IMR-90 (cell line): ENCODE measurements at regions not wholly inside any gene's neighbourhood (a gene's known extent, or its start where the extent isn't known, plus 50 kb on each side); places are given as distances from the start of the nearest gene placed in this dataset.

Source experiments
- ATAC-seq: fragments of 200-7000 bp; cut with Tn5 transposase; 2 replicates; pipeline ENCODE4 v1.9.1; 2020; ENCODE audit warnings: low read depth, mild to moderate bottlenecking, moderate library complexity
- BruUV-seq: library from RNA; stranded (reverse); fragments of 400-500 nt; replicated peaks from 2 replicates; lab custom pipeline; 2021; lab: Mats Ljungman, UMichigan
- CTCF ChIA-PET: fragments of 300-600 bp; formaldehyde crosslinking; extraction: SDS; loops from one replicate; lab custom pipeline; 2021; ENCODE audit warnings: antibody characterized with exemption; lab: Yijun Ruan, JAX
- POLR2A ChIA-PET: fragments of 300-600 bp; sonication (Branson Sonifier 250); formaldehyde crosslinking; loops from one replicate; lab custom pipeline; 2022; ENCODE audit warnings: antibody characterized with exemption; ENCODE audit not compliant: unreplicated experiment; lab: Charles Lee
- DNase-seq: peaks from one replicate; pipeline ENCODE4 v3.0.0; 2013
- H2AFZ ChIP-seq: replicated peaks from 2 replicates; pipeline ENCODE3; 2013; ENCODE audit warnings: low read length, mild to moderate bottlenecking; ENCODE audit not compliant: poor library complexity
- H2AK5ac ChIP-seq: 2 replicates; pipeline ENCODE4 v1.6.1; 2013; ENCODE audit warnings: low read depth, low read length, inconsistent platforms
- H2AK9ac ChIP-seq: replicated peaks from 2 replicates; pipeline ENCODE3; 2013; ENCODE audit warnings: mild to moderate bottlenecking, low read depth, low read length, moderate library complexity; ENCODE audit not compliant: poor library complexity
- H2BK120ac ChIP-seq: 2 replicates; pipeline ENCODE4 v1.6.1; 2013; ENCODE audit warnings: low read depth, low read length, inconsistent platforms
- H2BK15ac ChIP-seq: 3 replicates; pipeline ENCODE4 v1.6.1; 2013; ENCODE audit warnings: low read depth, low read length, inconsistent platforms
- H2BK20ac ChIP-seq: 2 replicates; pipeline ENCODE4 v1.6.1; 2013; ENCODE audit warnings: low read depth, mild to moderate bottlenecking, inconsistent platforms, low read length, moderate library complexity
- H2BK5ac ChIP-seq: 2 replicates; pipeline ENCODE4 v1.6.1; 2013; ENCODE audit warnings: mild to moderate bottlenecking, low read depth, low read length, inconsistent platforms; ENCODE audit not compliant: poor library complexity, severe bottlenecking
- H3K14ac ChIP-seq: replicated peaks from 2 replicates; pipeline ENCODE4 v1.6.1; 2013; ENCODE audit warnings: low read depth, low read length, inconsistent platforms
- H3K18ac ChIP-seq: 2 replicates; pipeline ENCODE4 v1.6.1; 2013; ENCODE audit warnings: low read depth, low read length, control low read depth
- H3K23ac ChIP-seq: 2 replicates; pipeline ENCODE4 v1.6.1; 2013; ENCODE audit warnings: low read depth, low read length, inconsistent platforms
- H3K27ac ChIP-seq: 2 replicates; pipeline ENCODE4 v1.5.1; 2013; ENCODE audit warnings: mild to moderate bottlenecking, control low read depth, low read length; ENCODE audit not compliant: insufficient read depth
- H3K27me3 ChIP-seq: 2 replicates; pipeline ENCODE4 v1.6.1; 2013; ENCODE audit warnings: low read length; ENCODE audit not compliant: control insufficient read depth, insufficient read depth
- H3K36me3 ChIP-seq: 2 replicates; pipeline ENCODE4 v1.6.1; 2013; ENCODE audit warnings: low read length, mixed read lengths; ENCODE audit not compliant: control insufficient read depth, insufficient read depth
- H3K4ac ChIP-seq: 2 replicates; pipeline ENCODE4 v1.6.1; 2013; ENCODE audit warnings: low read depth, low read length, inconsistent platforms
- H3K4me1 ChIP-seq: 2 replicates; pipeline ENCODE4 v1.6.1; 2013; ENCODE audit warnings: low read length, mixed read lengths; ENCODE audit not compliant: control insufficient read depth, insufficient read depth
- H3K4me2 ChIP-seq: 2 replicates; pipeline ENCODE4 v1.6.1; 2013; ENCODE audit warnings: low read depth, mild to moderate bottlenecking, control low read depth, low read length, moderate library complexity
- H3K4me3 ChIP-seq: 2 replicates; pipeline ENCODE4 v1.5.1; 2013; ENCODE audit warnings: low read depth, mild to moderate bottlenecking, control low read depth, low read length, moderate library complexity; ENCODE audit not compliant: insufficient read depth
- H3K56ac ChIP-seq: 2 replicates; pipeline ENCODE4 v1.6.1; 2013; ENCODE audit warnings: low read length, inconsistent platforms; ENCODE audit not compliant: insufficient read depth; ENCODE audit errors: extremely low read depth
- H3K79me1 ChIP-seq, 2 experiments: 2 replicates each; pipeline ENCODE4 v1.6.1; 2013; ENCODE audit warnings: low read length in 2 of 2, inconsistent platforms in 1 of 2, low read depth in 1 of 2
- H3K9ac ChIP-seq: 2 replicates; pipeline ENCODE4 v1.6.1; 2013; ENCODE audit warnings: low read depth, low read length, control low read depth
- H3K9me1 ChIP-seq: 2 replicates; pipeline ENCODE4 v1.6.1; 2013; ENCODE audit warnings: low read length, inconsistent platforms; ENCODE audit not compliant: insufficient read depth
- H3K9me3 ChIP-seq: 2 replicates; pipeline ENCODE4 v1.6.1; 2013; ENCODE audit warnings: low read length; ENCODE audit not compliant: control insufficient read depth, insufficient read depth
- H4K20me1 ChIP-seq: 2 replicates; pipeline ENCODE4 v1.6.1; 2013; ENCODE audit warnings: low read length, inconsistent platforms; ENCODE audit not compliant: insufficient read depth
- H4K5ac ChIP-seq: 2 replicates; pipeline ENCODE4 v1.6.1; 2013; ENCODE audit warnings: mild to moderate bottlenecking, low read depth, low read length, control low read depth
- H4K8ac ChIP-seq, 2 experiments: 2 replicates each; pipeline ENCODE4 v1.6.1; 2013; ENCODE audit warnings: low read depth in 2 of 2, low read length in 2 of 2, control low read depth in 1 of 2, inconsistent platforms in 1 of 2
- H4K91ac ChIP-seq: 2 replicates; pipeline ENCODE4 v1.6.1; 2013; ENCODE audit warnings: low read depth, low read length, inconsistent platforms; ENCODE audit not compliant: insufficient read depth
- BHLHE40 ChIP-seq: fragments of 150-350 bp; IDR thresholded peaks from 2 replicates; pipeline ENCODE4 v1.6.1; 2016; ENCODE audit warnings: mild to moderate bottlenecking, low read depth, low read length
- FOS ChIP-seq: fragments of 150-350 bp; IDR thresholded peaks from 2 replicates; pipeline ENCODE4 v1.6.1; 2016; ENCODE audit warnings: low read depth, low read length
- MXI1 ChIP-seq: IDR thresholded peaks from 2 replicates; pipeline ENCODE4 v1.6.1; 2012; ENCODE audit warnings: low read depth, mild to moderate bottlenecking, low read length, moderate library complexity, borderline replicate concordance
- NFE2L2 ChIP-seq: fragments of 150-350 bp; IDR thresholded peaks from 2 replicates; pipeline ENCODE4 v1.6.1; 2016; ENCODE audit warnings: low read depth, mild to moderate bottlenecking, low read length
- RCOR1 ChIP-seq: IDR thresholded peaks from 2 replicates; pipeline ENCODE4 v1.6.1; 2012; ENCODE audit warnings: mild to moderate bottlenecking, low read length, improper control_type of control experiment; ENCODE audit not compliant: insufficient replicate concordance
- USF2 ChIP-seq: fragments of 150-350 bp; IDR thresholded peaks from 2 replicates; pipeline ENCODE4 v1.6.1; 2017; ENCODE audit warnings: mild to moderate bottlenecking, antibody characterized with exemption, low read length, low read depth
- WGBS, 2 experiments: methylation state at CpG; one replicate each; pipeline versions ENCODE4 v1.1.5 to v1.1.7; 2013; ENCODE audit warnings: missing lambda C conversion rate in 2 of 2; ENCODE audit not compliant: insufficient read length in 1 of 2; ENCODE audit errors: extremely low coverage in 2 of 2; 5-methylcytosine and 5-hydroxymethylcytosine counted together
- dilution Hi-C: fragments of 300-500 bp; cut with HindIII; formaldehyde crosslinking; loops from one replicate; pipeline ENCODE4 v1.14.3; 2018; ENCODE audit warnings: low sequenced_read_pairs; ENCODE audit not compliant: unreplicated experiment
- in situ Hi-C: fragments of 300-500 bp; cut with MboI; formaldehyde crosslinking; loops from 3 replicates; pipeline ENCODE4 v1.14.3; 2019; ENCODE audit warnings: low sequenced_read_pairs, inconsistent platforms, mixed read lengths
- intact Hi-C: fragments of 100-400 bp; cut with micrococcal nuclease; formaldehyde crosslinking; loops from 2 replicates; pipeline ENCODE4 v1.10.0; 2022
- TF ChIP-seq, protein P1 (sequence below): fragments of 150-350 bp; IDR thresholded peaks from 2 replicates; pipeline ENCODE4 v1.6.1; 2016; ENCODE audit warnings: low read depth, mild to moderate bottlenecking, low read length, moderate library complexity, borderline replicate concordance
- TF ChIP-seq, protein P2 (sequence below): conservative IDR thresholded peaks from 2 replicates; pipeline ENCODE4 v1.5.1; 2012; ENCODE audit warnings: mild to moderate bottlenecking, low read depth, low read length, improper control_type of control experiment

DNA sequence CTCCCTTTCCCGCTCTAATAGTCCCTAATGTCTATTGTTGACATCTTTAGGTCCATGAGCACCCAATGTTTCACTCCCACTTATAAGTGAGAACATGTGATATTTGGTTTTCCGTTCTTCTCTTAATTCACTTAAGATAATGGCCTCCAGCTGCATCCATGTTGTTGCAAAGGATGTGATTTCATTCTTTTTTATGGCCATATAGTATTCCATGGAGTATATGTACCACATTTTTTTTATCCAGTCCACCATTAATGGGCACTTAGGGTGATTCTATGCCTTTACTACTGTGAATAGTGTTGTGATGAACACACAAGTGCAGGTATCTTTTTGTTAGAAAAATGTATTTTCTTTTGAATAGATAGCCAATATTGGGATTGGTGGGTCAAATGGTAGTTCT, 126.0 kb upstream of the RAB3GAP2 start:
- Histone ChIP-seq H2AFZ (no peak overlapping the region), H4K20me1 (no peaks in the 10 kb centered on the region), H2BK5ac (no peak overlapping the region), H3K18ac (no peak overlapping the region), H2BK15ac (no peak overlapping the region), H3K9ac (no peak overlapping the region), H2BK120ac (no peak overlapping the region), H2BK20ac (no peak overlapping the region), H3K56ac (no peak overlapping the region), H3K79me1 (no peaks in the 10 kb centered on the region), H2AK5ac (no peak overlapping the region), H3K4ac (no peak overlapping the region), H3K36me3 (no peaks in the 10 kb centered on the region), H4K5ac (no peak overlapping the region), H3K27ac (no peak overlapping the region), H3K27me3 (no peaks in the 10 kb centered on the region), H2AK9ac (no peak overlapping the region), H4K8ac (no peak overlapping the region), H3K9me3 (no peaks in the 10 kb centered on the region), H3K14ac (no peak overlapping the region), H3K23ac (no peak overlapping the region), H4K91ac (no peak overlapping the region), H3K4me2 (no peak overlapping the region), H3K9me1 (no peaks in the 10 kb centered on the region), H3K4me3 (no peak overlapping the region), H3K4me1 (no peaks in the 10 kb centered on the region)
- in situ Hi-C loops (no loop called here), dilution Hi-C loops (no loop called here), intact Hi-C loops (no loop called here)
- ATAC-seq (no peak), DNase-seq (no peak)
- CTCF ChIA-PET: no interaction called here
- no CpG with 5 or more reads among the region's 2 CpGs for WGBS, 2 experiments
- TF ChIP-seq FOS: no peak
- no peak for TF ChIP-seq RCOR1
- no peak for TF ChIP-seq NFE2L2
- no peak for TF ChIP-seq MXI1
- TF ChIP-seq USF2: no peak
- TF ChIP-seq, protein P1, sequence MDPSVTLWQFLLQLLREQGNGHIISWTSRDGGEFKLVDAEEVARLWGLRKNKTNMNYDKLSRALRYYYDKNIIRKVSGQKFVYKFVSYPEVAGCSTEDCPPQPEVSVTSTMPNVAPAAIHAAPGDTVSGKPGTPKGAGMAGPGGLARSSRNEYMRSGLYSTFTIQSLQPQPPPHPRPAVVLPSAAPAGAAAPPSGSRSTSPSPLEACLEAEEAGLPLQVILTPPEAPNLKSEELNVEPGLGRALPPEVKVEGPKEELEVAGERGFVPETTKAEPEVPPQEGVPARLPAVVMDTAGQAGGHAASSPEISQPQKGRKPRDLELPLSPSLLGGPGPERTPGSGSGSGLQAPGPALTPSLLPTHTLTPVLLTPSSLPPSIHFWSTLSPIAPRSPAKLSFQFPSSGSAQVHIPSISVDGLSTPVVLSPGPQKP: no peak
- TF ChIP-seq, protein P2, sequence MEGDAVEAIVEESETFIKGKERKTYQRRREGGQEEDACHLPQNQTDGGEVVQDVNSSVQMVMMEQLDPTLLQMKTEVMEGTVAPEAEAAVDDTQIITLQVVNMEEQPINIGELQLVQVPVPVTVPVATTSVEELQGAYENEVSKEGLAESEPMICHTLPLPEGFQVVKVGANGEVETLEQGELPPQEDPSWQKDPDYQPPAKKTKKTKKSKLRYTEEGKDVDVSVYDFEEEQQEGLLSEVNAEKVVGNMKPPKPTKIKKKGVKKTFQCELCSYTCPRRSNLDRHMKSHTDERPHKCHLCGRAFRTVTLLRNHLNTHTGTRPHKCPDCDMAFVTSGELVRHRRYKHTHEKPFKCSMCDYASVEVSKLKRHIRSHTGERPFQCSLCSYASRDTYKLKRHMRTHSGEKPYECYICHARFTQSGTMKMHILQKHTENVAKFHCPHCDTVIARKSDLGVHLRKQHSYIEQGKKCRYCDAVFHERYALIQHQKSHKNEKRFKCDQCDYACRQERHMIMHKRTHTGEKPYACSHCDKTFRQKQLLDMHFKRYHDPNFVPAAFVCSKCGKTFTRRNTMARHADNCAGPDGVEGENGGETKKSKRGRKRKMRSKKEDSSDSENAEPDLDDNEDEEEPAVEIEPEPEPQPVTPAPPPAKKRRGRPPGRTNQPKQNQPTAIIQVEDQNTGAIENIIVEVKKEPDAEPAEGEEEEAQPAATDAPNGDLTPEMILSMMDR: no peak
- TF ChIP-seq BHLHE40: no peak
- POLR2A ChIA-PET: no interaction called here
- BruUV-seq: no TSS peak
